Ascending aorta (tissue), 2 donors: ENCODE measurements at regions not wholly inside any gene's neighbourhood (a gene's known extent, or its start where the extent isn't known, plus 50 kb on each side); places are given as distances from the start of the nearest gene placed in this dataset.
"Not testable (repeated sequence)": the region's sequence is repeated elsewhere in the genome, so short reads cannot be mapped to it uniquely, and the experiment has no call there.

ENCODE experiments used
- DNase-seq, 2 donors: peaks; one replicate each; pipeline ENCODE4 v3.0.0-alpha.2; 2019; ENCODE audit warnings: low spot score in 2 of 2
- H3K27ac ChIP-seq, 2 donors: fragments of 200-600 bp; sonication (generic); one replicate each; pipeline ENCODE4 v1.5.1; 2016 to 2017; ENCODE audit warnings: mild to moderate bottlenecking in 1 of 2
- H3K27me3 ChIP-seq: fragments of 200-600 bp; sonication (generic); one replicate; pipeline ENCODE4 v1.5.1; 2017
- H3K36me3 ChIP-seq, 2 donors: fragments of 200-600 bp; sonication (generic); one replicate each; pipeline ENCODE4 v1.5.1; 2016
- H3K4me1 ChIP-seq, 2 donors: fragments of 200-600 bp; sonication (generic); one replicate each; pipeline ENCODE4 v1.5.1; 2016 to 2017; ENCODE audit warnings: mild to moderate bottlenecking in 1 of 2
- H3K4me3 ChIP-seq, 2 donors: fragments of 200-600 bp; sonication (generic); one replicate each; pipeline ENCODE4 v1.5.1; 2016 to 2017; ENCODE audit warnings: mild to moderate bottlenecking in 1 of 2
- H3K9me3 ChIP-seq, 2 donors: fragments of 200-600 bp; sonication (generic); one replicate each; pipeline ENCODE4 v1.5.1; 2016
- CTCF ChIP-seq, 3 experiments: fragments of 200-600 bp in 2 of 3; fragments of 450-650 bp in 1 of 3; sonication (generic) in 2 of 3; IDR thresholded peaks; one replicate each; pipeline ENCODE4 v1.5.1; 2016 to 2019; ENCODE audit warnings: antibody characterized with exemption in 3 of 3, mild to moderate bottlenecking in 1 of 3, moderate library complexity in 1 of 3
- intact Hi-C: fragments of 100-400 bp; cut with DNase I; formaldehyde crosslinking; loops from one replicate; pipeline ENCODE4 v1.15.1; 2023

GRCh38 chr5:82439750-82440445, 161.7 kb upstream of the RPS23 start:
- Histone ChIP-seq H3K36me3 (no peaks in the 10 kb centered on the region), H3K4me1 (peaks cover 0 to 6% of the 10 kb centered on the region in 2 donors), H3K27me3 (no peaks in the 10 kb centered on the region), H3K9me3 (no peaks in the 10 kb centered on the region), H3K4me3 (no peak overlapping the region), H3K27ac (no peak overlapping the region)
- TF ChIP-seq CTCF (IDR thresholded peaks at IDR 0.05): no peak
- DNase-seq: no peak
- intact Hi-C loops: no loop called here

DNA sequence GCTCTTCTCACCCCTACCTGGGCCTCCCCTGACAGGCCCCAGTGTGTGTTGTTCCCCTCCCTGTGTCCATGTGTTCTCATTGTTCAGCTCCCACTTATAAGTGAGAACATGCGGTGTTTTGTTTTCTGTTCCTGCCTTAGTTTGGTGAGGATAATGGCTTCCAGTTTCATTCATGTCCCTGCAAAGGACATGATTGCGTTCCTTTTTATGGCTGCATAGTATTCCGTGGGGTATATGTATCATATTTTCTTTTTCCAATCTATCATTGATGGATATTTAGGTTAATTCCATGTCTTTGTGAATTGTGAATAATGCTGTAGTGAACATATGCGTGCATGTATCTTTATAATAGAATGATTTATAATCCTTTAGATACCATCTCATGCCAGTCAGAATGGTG, 159.4 kb upstream of the RPS23 start:
- H3K4me3 ChIP-seq, H3K36me3 ChIP-seq, H3K27ac ChIP-seq, intact Hi-C loops, DNase-seq, H3K4me1 ChIP-seq, H3K27me3 ChIP-seq, H3K9me3 ChIP-seq: not testable (repeated sequence)

- Histone ChIP-seq H3K4me3 (no peak overlapping the region), H3K36me3 (no peaks in the 10 kb centered on the region), H3K4me1 (no peaks in the 10 kb centered on the region), H3K9me3 (no peaks in the 10 kb centered on the region), H3K27me3 (no peaks in the 10 kb centered on the region), H3K27ac (no peak overlapping the region)
- no peak for TF ChIP-seq CTCF (IDR thresholded peaks at IDR 0.05)
- intact Hi-C loops: no loop called here
- no peak for DNase-seq
Measured at GRCh38 chr5:82436291-82436690, 158.1 kb upstream of the RPS23 start.

DNA sequence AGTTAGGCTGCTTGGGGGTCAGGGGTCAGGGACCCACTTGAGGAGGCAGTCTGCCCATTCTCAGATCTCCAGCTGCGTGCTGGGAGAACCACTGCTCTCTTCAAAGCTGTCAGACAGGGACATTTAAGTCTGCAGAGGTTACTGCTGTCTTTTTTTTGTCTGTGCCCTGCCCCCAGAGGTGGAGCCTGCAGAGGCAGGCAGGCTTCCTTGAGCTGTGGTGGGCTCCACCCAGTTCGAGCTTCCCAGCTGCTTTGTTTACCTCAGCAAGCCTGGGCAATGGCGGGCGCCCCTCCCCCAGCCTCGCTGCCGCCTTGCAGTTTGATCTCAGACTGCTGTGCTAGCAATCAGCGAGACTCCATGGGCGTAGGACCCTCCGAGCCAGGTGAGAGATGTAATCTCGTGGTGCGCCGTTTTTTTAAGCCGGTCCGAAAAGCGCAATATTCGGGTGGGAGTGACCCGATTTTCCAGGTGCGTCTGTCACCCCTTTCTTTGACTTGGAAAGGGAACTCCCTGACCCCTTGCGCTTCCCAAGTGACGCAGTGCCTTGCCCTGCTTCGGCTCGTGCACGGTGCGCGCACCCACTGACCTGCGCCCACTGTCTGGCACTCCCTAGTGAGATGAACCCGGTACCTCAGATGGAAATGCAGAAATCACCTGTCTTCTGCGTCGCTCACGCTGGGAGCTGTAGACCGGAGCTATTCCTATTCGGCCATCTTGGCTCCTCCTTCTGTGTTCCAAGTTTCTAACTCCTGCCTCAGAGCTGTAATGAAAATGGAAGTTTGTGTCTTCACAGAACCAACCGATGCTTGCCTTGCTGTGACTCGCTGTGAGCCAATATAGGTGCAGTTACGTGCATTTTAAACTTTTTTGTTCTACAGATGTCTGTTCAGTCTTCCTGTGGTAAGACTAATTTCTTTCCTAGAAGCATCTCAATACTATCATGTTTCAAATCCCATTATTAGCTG, 156.8 kb upstream of the RPS23 start:
- H3K4me3 ChIP-seq, H3K36me3 ChIP-seq, DNase-seq, H3K27me3 ChIP-seq, H3K9me3 ChIP-seq, H3K27ac ChIP-seq, intact Hi-C loops, H3K4me1 ChIP-seq: not testable (repeated sequence)

DNA sequence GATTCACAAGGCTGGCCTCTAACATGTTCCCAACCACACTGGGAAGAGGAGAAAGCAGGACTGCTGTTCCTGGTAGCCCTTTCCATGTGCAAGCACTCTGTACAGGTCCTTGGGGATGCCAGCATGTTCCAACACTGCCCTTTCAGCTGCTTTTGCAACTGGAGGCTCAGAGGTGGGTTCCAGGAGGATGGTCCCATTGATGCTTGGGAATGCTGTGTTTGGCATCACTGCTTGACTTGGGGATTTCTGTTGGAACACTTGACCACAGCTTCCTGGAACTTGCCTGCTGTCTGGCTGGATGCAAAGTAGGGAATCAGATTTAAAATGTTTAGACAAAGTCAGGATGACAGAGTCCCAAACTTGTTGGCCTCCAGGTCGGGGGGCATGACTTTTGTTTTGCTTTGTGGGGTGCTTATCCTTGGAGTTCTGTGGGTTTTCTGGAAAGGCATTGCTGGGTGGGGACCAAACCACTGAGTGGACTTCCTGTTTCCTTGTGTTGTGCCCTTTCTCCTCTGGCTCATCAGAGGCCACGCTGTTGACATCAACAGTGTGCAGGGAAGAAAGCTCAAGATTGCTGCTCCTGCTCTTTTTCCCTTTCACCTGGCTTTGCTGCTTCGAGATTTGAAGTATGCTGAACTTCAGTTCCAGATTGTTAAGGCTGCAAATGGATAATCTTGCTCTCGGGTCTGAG, 148.5 kb upstream of the RPS23 start:
- Histone ChIP-seq H3K27me3 (no peaks in the 10 kb centered on the region), H3K4me1 (peaks cover 0 to 7% of the 10 kb centered on the region in 2 donors), H3K4me3 (no peak overlapping the region), H3K9me3 (no peaks in the 10 kb centered on the region), H3K36me3 (no peaks in the 10 kb centered on the region), H3K27ac (peak overlapping the region; percentile 7 to 19)
- intact Hi-C loops: no loop called here
- TF ChIP-seq CTCF (IDR thresholded peaks at IDR 0.05): no peak
- DNase-seq: peak in 1 of 2 donors; percentile 70

DNA sequence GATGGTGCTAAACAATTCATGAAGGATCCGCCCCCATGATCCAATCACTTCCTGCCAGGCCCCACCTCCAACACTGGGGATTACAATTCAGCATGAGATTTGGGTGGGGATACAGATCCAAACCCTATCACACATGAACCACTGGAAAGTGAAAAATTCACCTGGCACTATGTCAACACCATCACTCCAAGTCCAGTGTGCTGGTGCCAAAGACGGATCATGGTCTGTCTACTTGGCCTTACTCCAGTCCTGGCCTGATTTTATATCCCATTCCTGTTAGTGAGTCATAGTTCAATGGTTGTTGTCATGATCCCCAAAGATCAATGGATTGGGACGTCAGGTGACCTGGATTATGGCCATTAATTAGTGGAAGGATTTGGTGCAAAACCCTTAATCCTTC, 147.4 kb upstream of the RPS23 start:
- Histone ChIP-seq H3K4me1 (peaks cover 0 to 7% of the 10 kb centered on the region in 2 donors), H3K36me3 (no peaks in the 10 kb centered on the region), H3K27ac (peak overlapping the region in 1 of 2 donors; percentile 26), H3K27me3 (no peaks in the 10 kb centered on the region), H3K9me3 (no peaks in the 10 kb centered on the region), H3K4me3 (no peak overlapping the region)
- intact Hi-C loops: no loop called here
- DNase-seq: peak in 1 of 2 donors; percentile 73
- no peak for TF ChIP-seq CTCF (IDR thresholded peaks at IDR 0.05)
